Endothelial cell of umbilical vein (primary cell): ENCODE measurements at regions not wholly inside any gene's neighbourhood (a gene's known extent, or its start where the extent isn't known, plus 50 kb on each side); places are given as distances from the start of the nearest gene placed in this dataset.

ENCODE experiments used
- POLR2A ChIP-seq: IDR thresholded peaks from 2 replicates; pipeline ENCODE4 v1.6.1; 2012; ENCODE audit warnings: low read depth, mild to moderate bottlenecking, control low read depth, low read length
- POLR2AphosphoS5 ChIP-seq: IDR thresholded peaks from 2 replicates; pipeline ENCODE4 v1.6.1; 2012; ENCODE audit warnings: low read depth, mild to moderate bottlenecking, control low read depth, low read length, moderate library complexity; ENCODE audit not compliant: insufficient read depth
- TF ChIP-seq, protein P1 (sequence below), 2 donors: IDR thresholded peaks; 1 replicate in 1 of 2; 2 replicates in 1 of 2; pipeline ENCODE4 v1.5.1; 2011; ENCODE audit warnings: low read length in 2 of 2, mild to moderate bottlenecking in 2 of 2, moderate library complexity in 2 of 2, control low read depth in 1 of 2, inconsistent platforms in 1 of 2, low read depth in 1 of 2; ENCODE audit not compliant: insufficient read depth in 1 of 2; ENCODE audit errors: extremely low read depth in 1 of 2

DNA sequence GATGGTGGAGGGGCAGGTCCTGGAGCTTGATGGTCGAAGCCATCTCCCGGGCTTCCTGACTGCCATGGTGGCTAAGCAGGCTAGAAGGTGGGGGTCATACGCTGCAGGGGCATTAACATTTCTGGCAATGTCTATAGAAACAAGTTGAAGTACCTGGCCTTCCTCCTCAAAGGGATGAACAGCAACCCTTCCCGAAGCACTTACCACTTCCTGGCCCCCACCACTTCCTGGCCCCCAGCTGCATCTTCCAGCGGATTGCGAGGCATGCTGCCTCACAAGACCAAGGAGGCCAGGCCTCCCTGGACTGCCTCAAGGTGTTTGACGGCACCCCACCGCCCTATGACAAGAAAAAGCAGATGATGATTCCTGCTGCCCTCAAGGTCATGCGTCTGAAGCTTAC, 97.0 kb upstream of the MOCS2 start:
- TF ChIP-seq, protein P1, sequence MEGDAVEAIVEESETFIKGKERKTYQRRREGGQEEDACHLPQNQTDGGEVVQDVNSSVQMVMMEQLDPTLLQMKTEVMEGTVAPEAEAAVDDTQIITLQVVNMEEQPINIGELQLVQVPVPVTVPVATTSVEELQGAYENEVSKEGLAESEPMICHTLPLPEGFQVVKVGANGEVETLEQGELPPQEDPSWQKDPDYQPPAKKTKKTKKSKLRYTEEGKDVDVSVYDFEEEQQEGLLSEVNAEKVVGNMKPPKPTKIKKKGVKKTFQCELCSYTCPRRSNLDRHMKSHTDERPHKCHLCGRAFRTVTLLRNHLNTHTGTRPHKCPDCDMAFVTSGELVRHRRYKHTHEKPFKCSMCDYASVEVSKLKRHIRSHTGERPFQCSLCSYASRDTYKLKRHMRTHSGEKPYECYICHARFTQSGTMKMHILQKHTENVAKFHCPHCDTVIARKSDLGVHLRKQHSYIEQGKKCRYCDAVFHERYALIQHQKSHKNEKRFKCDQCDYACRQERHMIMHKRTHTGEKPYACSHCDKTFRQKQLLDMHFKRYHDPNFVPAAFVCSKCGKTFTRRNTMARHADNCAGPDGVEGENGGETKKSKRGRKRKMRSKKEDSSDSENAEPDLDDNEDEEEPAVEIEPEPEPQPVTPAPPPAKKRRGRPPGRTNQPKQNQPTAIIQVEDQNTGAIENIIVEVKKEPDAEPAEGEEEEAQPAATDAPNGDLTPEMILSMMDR (IDR thresholded peaks at IDR 0.05; ENCODE audit: extremely low read depth in 1 of 2, insufficient read depth in 1 of 2, low read depth in 1 of 2, low read length in 2 of 2), result no peak
- TF ChIP-seq POLR2A (no peak), POLR2AphosphoS5 (no peak)
